ENCODE measurements at regions not wholly inside any gene's neighbourhood (a gene's known extent, or its start where the extent isn't known, plus 50 kb on each side); places are given as distances from the start of the nearest gene placed in this dataset.
"Not testable (repeated sequence)": the region's sequence is repeated elsewhere in the genome, so short reads cannot be mapped to it uniquely, and the experiment has no call there.

- Mint-ChIP-seq H3K9me3 (peaks cover 12% of the 10 kb centered on the region), H3K4me3 (no peak overlapping the region), H3K4me1 (peaks cover 7% of the 10 kb centered on the region), H3K27ac (no peak overlapping the region), H3K27me3 (ENCODE audit: low read depth, poor library complexity) (peaks cover 2% of the 10 kb centered on the region), H3K36me3 (ENCODE audit: low read depth) (no peaks in the 10 kb centered on the region)
- no peak for DNase-seq
- TF ChIP-seq CTCF (IDR thresholded peaks at IDR 0.05) = no peak
Observed at GRCh38 chr4:71110499-71110898, 117.0 kb downstream of the DCK start.

GRCh38 chr4:71111133-71111532 is 117.7 kb downstream of the DCK start:
- not testable (repeated sequence) for H3K4me1 Mint-ChIP-seq; H3K36me3 Mint-ChIP-seq (ENCODE audit: low read depth); H3K27ac Mint-ChIP-seq; H3K27me3 Mint-ChIP-seq (ENCODE audit: low read depth, poor library complexity); DNase-seq; H3K4me3 Mint-ChIP-seq
- peaks cover 12% of the 10 kb centered on the region for H3K9me3 Mint-ChIP-seq

GRCh38 chr4:71113294-71113693 is 119.8 kb downstream of the DCK start:
- DNase-seq = no peak
- Mint-ChIP-seq H3K27ac (no peak overlapping the region), H3K36me3 (ENCODE audit: low read depth) (no peaks in the 10 kb centered on the region), H3K27me3 (ENCODE audit: low read depth, poor library complexity) (peaks cover 2% of the 10 kb centered on the region), H3K9me3 (peaks cover 4% of the 10 kb centered on the region), H3K4me1 (peaks cover 7% of the 10 kb centered on the region), H3K4me3 (no peak overlapping the region)
- no peak for TF ChIP-seq CTCF (IDR thresholded peaks at IDR 0.05)

GRCh38 chr4:71120831-71121524 is 127.5 kb downstream of the DCK start:
- peaks cover 6% of the 10 kb centered on the region for H3K27me3 Mint-ChIP-seq (ENCODE audit: low read depth, poor library complexity)
- H3K4me3 Mint-ChIP-seq = no peak overlapping the region
- no peak for TF ChIP-seq CTCF (IDR thresholded peaks at IDR 0.05)
- DNase-seq = no peak
- H3K4me1 Mint-ChIP-seq = no peaks in the 10 kb centered on the region
- no peaks in the 10 kb centered on the region for H3K36me3 Mint-ChIP-seq (ENCODE audit: low read depth)
- no peak overlapping the region for H3K27ac Mint-ChIP-seq
- peaks cover 10% of the 10 kb centered on the region for H3K9me3 Mint-ChIP-seq

GRCh38 chr4:71123951-71124350 is 130.5 kb downstream of the DCK start:
- peaks cover 6% of the 10 kb centered on the region for H3K27me3 Mint-ChIP-seq (ENCODE audit: low read depth, poor library complexity)
- TF ChIP-seq CTCF (IDR thresholded peaks at IDR 0.05) = no peak
- H3K4me1 Mint-ChIP-seq = no peaks in the 10 kb centered on the region
- H3K36me3 Mint-ChIP-seq (ENCODE audit: low read depth) = no peaks in the 10 kb centered on the region
- no peak overlapping the region for H3K27ac Mint-ChIP-seq
- H3K9me3 Mint-ChIP-seq = peaks cover 10% of the 10 kb centered on the region
- no peak for DNase-seq
- H3K4me3 Mint-ChIP-seq = no peak overlapping the region

GRCh38 chr4:71125137-71125536 is 131.7 kb downstream of the DCK start:
- no peak for DNase-seq
- TF ChIP-seq CTCF (IDR thresholded peaks at IDR 0.05) = no peak
- H3K4me3 Mint-ChIP-seq = no peak overlapping the region
- peaks cover 6% of the 10 kb centered on the region for H3K27me3 Mint-ChIP-seq (ENCODE audit: low read depth, poor library complexity)
- peaks cover 10% of the 10 kb centered on the region for H3K9me3 Mint-ChIP-seq
- no peak overlapping the region for H3K27ac Mint-ChIP-seq
- no peaks in the 10 kb centered on the region for H3K36me3 Mint-ChIP-seq (ENCODE audit: low read depth)
- no peaks in the 10 kb centered on the region for H3K4me1 Mint-ChIP-seq

All from nephron progenitor cell (in vitro differentiated cells).